HCT116 (cell line): ENCODE measurements at regions not wholly inside any gene's neighbourhood (a gene's known extent, or its start where the extent isn't known, plus 50 kb on each side); places are given as distances from the start of the nearest gene placed in this dataset.

Experiments used
- ATAC-seq: fragments of 200-7000 bp; cut with Tn5 transposase; 2 replicates; pipeline ENCODE4 v1.9.1; 2020; ENCODE audit warnings: mild to moderate bottlenecking, moderate library complexity
- BruUV-seq: library from RNA; stranded (reverse); fragments of 400-500 nt; replicated peaks from 2 replicates; lab custom pipeline; 2021; lab: Mats Ljungman, UMichigan
- CTCF ChIA-PET: fragments of 300-600 bp; sonication (Branson Sonifier 250); formaldehyde crosslinking; loops from one replicate; lab custom pipeline; 2021; ENCODE audit warnings: antibody characterized with exemption; lab: Charles Lee
- POLR2A ChIA-PET: fragments of 300-600, 350-600 bp; sonication (Branson Sonifier 250); formaldehyde crosslinking; loops from one replicate; lab custom pipeline; 2021; ENCODE audit warnings: antibody characterized with exemption; lab: Charles Lee
- RAD21 ChIA-PET, 2 experiments: fragments of 300-600 bp; sonication (Branson Sonifier 250); formaldehyde crosslinking; loops; one replicate each; lab custom pipeline; 2023; ENCODE audit warnings: low total read pairs in 2 of 2; ENCODE audit not compliant: uncharacterized antibody in 2 of 2, unreplicated experiment in 2 of 2, low non-redundant PET in 1 of 2; lab: Charles Lee
- DNase-seq: peaks from one replicate; pipeline ENCODE4 v3.0.0-alpha.2; 2010; ENCODE audit warnings: low read depth, low spot score
- H2AFZ ChIP-seq: fragments of 200-600 bp; shearing (Covaris generic), sonication (generic); 2 replicates; pipeline ENCODE4 v1.6.1; 2017; ENCODE audit warnings: low read depth, mixed run types, mixed read lengths, antibody characterized with exemption, low read length; ENCODE audit not compliant: poor library complexity, severe bottlenecking
- H3K27ac ChIP-seq: 2 replicates; pipeline ENCODE4 v1.5.1; 2012; ENCODE audit warnings: low read depth, low read length
- H3K27me3 ChIP-seq: fragments of 200-600 bp; sonication (generic); 2 replicates; pipeline ENCODE4 v1.6.1; 2016; ENCODE audit warnings: mixed run types, low read length, mixed read lengths; ENCODE audit not compliant: insufficient read depth
- H3K36me3 ChIP-seq, 2 experiments: fragments of 200-500 bp in 1 of 2; fragments of 200-600 bp in 1 of 2; sonication (Bioruptor generic) in 1 of 2; sonication (generic) in 1 of 2; 2 replicates each; pipeline versions ENCODE4 v1.5.1 to v1.6.1; 2014 to 2016; ENCODE audit warnings: low read length in 2 of 2, inconsistent platforms in 1 of 2, mixed read lengths in 1 of 2, mixed run types in 1 of 2; ENCODE audit not compliant: insufficient read depth in 2 of 2, control insufficient read depth in 1 of 2
- H3K4me1 ChIP-seq, 2 experiments: fragments of 200-600 bp in 1 of 2; sonication (generic) in 1 of 2; 2 replicates each; pipeline versions ENCODE4 v1.5.1 to v1.6.1; 2012 to 2017; ENCODE audit warnings: low read length in 2 of 2, inconsistent platforms in 1 of 2, mild to moderate bottlenecking in 1 of 2, mixed read lengths in 1 of 2, mixed run types in 1 of 2, moderate library complexity in 1 of 2; ENCODE audit not compliant: insufficient read depth in 2 of 2, control insufficient read depth in 1 of 2
- H3K4me2 ChIP-seq: fragments of 200-600 bp; sonication (generic); 2 replicates; pipeline ENCODE4 v1.6.1; 2017; ENCODE audit warnings: mixed run types, low read length, mixed read lengths
- H3K4me3 ChIP-seq, 2 experiments: fragments of 200-600 bp in 1 of 2; sonication (generic) in 1 of 2; replicated peaks in 1 of 2; 2 replicates each; pipeline ENCODE4 v1.5.1; 2011 to 2016; ENCODE audit warnings: low read length in 2 of 2, control low read depth in 1 of 2, low read depth in 1 of 2, mild to moderate bottlenecking in 1 of 2, mixed read lengths in 1 of 2, mixed run types in 1 of 2
- H3K79me2 ChIP-seq: fragments of 200-600 bp; sonication (generic); 2 replicates; pipeline ENCODE4 v1.6.1; 2017; ENCODE audit warnings: mild to moderate bottlenecking, mixed run types, low read length, moderate library complexity, mixed read lengths; ENCODE audit not compliant: insufficient read depth
- H3K9ac ChIP-seq: fragments of 200-600 bp; sonication (generic); 2 replicates; pipeline ENCODE4 v1.6.1; 2016; ENCODE audit warnings: low read length, mixed read lengths
- H3K9me2 ChIP-seq: fragments of 200-600 bp; sonication (generic), shearing (Covaris generic); 2 replicates; pipeline ENCODE4 v1.6.1; 2017; ENCODE audit warnings: mixed run types, mild to moderate bottlenecking, moderate library complexity; ENCODE audit not compliant: insufficient read depth
- H3K9me3 ChIP-seq, 2 experiments: fragments of 200-500 bp in 1 of 2; fragments of 200-600 bp in 1 of 2; sonication (Bioruptor generic) in 1 of 2; sonication (generic) in 1 of 2; 2 replicates each; pipeline ENCODE4 v1.6.1; 2014 to 2017; ENCODE audit warnings: low read length in 2 of 2, mixed read lengths in 2 of 2, inconsistent platforms in 1 of 2, low read depth in 1 of 2, mild to moderate bottlenecking in 1 of 2, mixed run types in 1 of 2, moderate library complexity in 1 of 2; ENCODE audit not compliant: control insufficient read depth in 1 of 2, insufficient read depth in 1 of 2
- H4K20me1 ChIP-seq: fragments of 200-600 bp; sonication (generic), shearing (Covaris generic); 2 replicates; pipeline ENCODE4 v1.6.1; 2017; ENCODE audit warnings: mixed run types, mild to moderate bottlenecking, moderate library complexity; ENCODE audit not compliant: insufficient read depth
- ATF3 ChIP-seq: IDR thresholded peaks from 2 replicates; pipeline ENCODE4 v1.6.1; 2012
- CEBPB ChIP-seq: IDR thresholded peaks from 2 replicates; pipeline ENCODE4 v1.6.1; 2012; ENCODE audit warnings: low read depth
- EZH2 ChIP-seq: fragments of 200-600 bp; sonication (generic); IDR thresholded peaks from 2 replicates; pipeline ENCODE4 v1.6.1; 2017; ENCODE audit warnings: antibody characterized with exemption, mixed run types
- EZH2phosphoT487 ChIP-seq: fragments of 200-600 bp; IDR thresholded peaks from 2 replicates; pipeline ENCODE4 v1.6.1; 2018; ENCODE audit warnings: antibody characterized with exemption, borderline replicate concordance
- FOSL1 ChIP-seq: IDR thresholded peaks from 2 replicates; pipeline ENCODE4 v1.6.1; 2012; ENCODE audit warnings: low read depth
- JUND ChIP-seq: IDR thresholded peaks from 2 replicates; pipeline ENCODE4 v1.6.1; 2012
- POLR2A ChIP-seq: IDR thresholded peaks from 2 replicates; pipeline ENCODE4 v1.7.0; 2011; ENCODE audit warnings: borderline replicate concordance; ENCODE audit not compliant: insufficient read depth, insufficient read length; ENCODE audit errors: extremely low read depth
- POLR2AphosphoS5 ChIP-seq: IDR thresholded peaks from 2 replicates; pipeline ENCODE4 v1.6.1; 2011; ENCODE audit warnings: mild to moderate bottlenecking, low read depth, low read length, moderate library complexity
- RAD21 ChIP-seq: IDR thresholded peaks from 2 replicates; pipeline ENCODE4 v1.6.1; 2012; ENCODE audit warnings: low read depth, mild to moderate bottlenecking
- SIN3A ChIP-seq: IDR thresholded peaks from 2 replicates; pipeline ENCODE4 v1.6.1; 2012; ENCODE audit warnings: low read depth
- SP1 ChIP-seq: IDR thresholded peaks from 2 replicates; pipeline ENCODE4 v1.6.1; 2012; ENCODE audit warnings: low read depth
- SRF ChIP-seq: IDR thresholded peaks from 2 replicates; pipeline ENCODE4 v1.6.1; 2012; ENCODE audit warnings: low read depth
- YY1 ChIP-seq: IDR thresholded peaks from 2 replicates; pipeline ENCODE4 v1.6.1; 2011; ENCODE audit warnings: low read length, low read depth, moderate library complexity, mild to moderate bottlenecking; ENCODE audit not compliant: insufficient replicate concordance; ENCODE audit errors: extremely low read depth
- intact Hi-C: fragments of 100-400 bp; cut with micrococcal nuclease; formaldehyde crosslinking; loops from 2 replicates; pipeline ENCODE4 v1.10.0; 2022
- TF ChIP-seq, protein P1 (sequence below): IDR thresholded peaks from 2 replicates; pipeline ENCODE4 v1.6.1; 2012

GRCh38 chr10:131635564-131636015 lies 265.2 kb upstream of the PPP2R2D start:
- no peak overlapping the region for H3K4me2 ChIP-seq
- no peaks in the 10 kb centered on the region for H3K9me2 ChIP-seq
- RAD21 ChIA-PET: no interaction called here
- DNase-seq (peak; percentile 39), ATAC-seq (peak; percentile 55)
- no peaks in the 10 kb centered on the region for H3K27me3 ChIP-seq
- H3K79me2 ChIP-seq: no peaks in the 10 kb centered on the region
- no peak overlapping the region for H2AFZ ChIP-seq
- no peaks in the 10 kb centered on the region for H3K36me3 ChIP-seq
- POLR2A ChIA-PET: no interaction called here
- no peaks in the 10 kb centered on the region for H3K9me3 ChIP-seq
- BruUV-seq: no TSS peak
- CTCF ChIA-PET: no interaction called here
- TF ChIP-seq ATF3 (no peak), POLR2AphosphoS5 (peak; percentile 27; the same call in 1 of the 2 replicates), POLR2A (no peak), FOSL1 (peak; percentile 96), RAD21 (no peak), YY1 (no peak), SP1 (peak; percentile 45; the same call in 1 of the 2 replicates), EZH2phosphoT487 (no peak), SIN3A (peak; percentile 76), SRF (peak; percentile 47; the same call in 1 of the 2 replicates), CEBPB (no peak), JUND (peak; percentile 94), EZH2 (no peak)
- TF ChIP-seq, protein P1, sequence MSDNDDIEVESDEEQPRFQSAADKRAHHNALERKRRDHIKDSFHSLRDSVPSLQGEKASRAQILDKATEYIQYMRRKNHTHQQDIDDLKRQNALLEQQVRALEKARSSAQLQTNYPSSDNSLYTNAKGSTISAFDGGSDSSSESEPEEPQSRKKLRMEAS: no peak
- intact Hi-C loops: no loop called here
- H3K27ac ChIP-seq: no peak overlapping the region
- H3K4me1 ChIP-seq: peaks cover 0 to 5% of the 10 kb centered on the region in 2 experiments; a peak in 1 of 4 replicates
- H4K20me1 ChIP-seq: no peaks in the 10 kb centered on the region
- no peak overlapping the region for H3K4me3 ChIP-seq
- H3K9ac ChIP-seq: no peak overlapping the region
